ENCODE measurements at regions not wholly inside any gene's neighbourhood (a gene's known extent, or its start where the extent isn't known, plus 50 kb on each side); places are given as distances from the start of the nearest gene placed in this dataset.

GRCh38 chr5:110040178-110040577, 350.5 kb downstream of the MAN2A1 start:
- POLR2A ChIA-PET = interaction anchor here (0.7 kb wide), 1 partner anchor 58 kb away, joined by 7 read pairs; no protein-coding TSS in a partner anchor
- CTCF ChIA-PET (ENCODE audit: unreplicated experiment) = no interaction called here
- BruUV-seq (replicated peaks) = no TSS peak

GRCh38 chr5:110043025-110043424, 353.3 kb downstream of the MAN2A1 start:
- intact Hi-C loops (cut with micrococcal nuclease; ENCODE audit: unreplicated experiment) = no loop called here
- CTCF ChIA-PET (ENCODE audit: unreplicated experiment) = no interaction called here
- no peak overlapping the region for H3K27ac ChIP-seq (ENCODE audit: low read depth, low read length, poor library complexity, severe bottlenecking)
- POLR2A ChIA-PET = interaction anchor here (0.9 to 1.0 kb wide), 2 partner anchors 11 to 723 kb away, joined by 3 read pairs; no protein-coding TSS in a partner anchor
- H2AFZ ChIP-seq (ENCODE audit: low read length) = no peak overlapping the region
- no peak overlapping the region for H3K4me3 ChIP-seq (ENCODE audit: low read depth, low read length, poor library complexity, severe bottlenecking)
- no peaks in the 10 kb centered on the region for H3K9me3 ChIP-seq (ENCODE audit: low read length)
- TF ChIP-seq EZH2phosphoT487 (IDR thresholded peaks at IDR 0.05; ENCODE audit: borderline replicate concordance, low read depth, low read length) = no peak
- no peak for TF ChIP-seq CTCF (conservative IDR thresholded peaks at IDR 0.05; ENCODE audit: low read length)
- H3K79me2 ChIP-seq (ENCODE audit: insufficient read depth, low read depth, low read length) = no peaks in the 10 kb centered on the region
- no peaks in the 10 kb centered on the region for H3K4me1 ChIP-seq (ENCODE audit: insufficient read depth, low read length, poor library complexity, severe bottlenecking)
- no peaks in the 10 kb centered on the region for H3K9me2 ChIP-seq (ENCODE audit: insufficient read depth, low read length)
- no peaks in the 10 kb centered on the region for H4K20me1 ChIP-seq (ENCODE audit: insufficient read depth, low read length)
- H3K4me2 ChIP-seq (ENCODE audit: low read length) = no peak overlapping the region
- BruUV-seq (replicated peaks) = no TSS peak
- no peaks in the 10 kb centered on the region for H3K36me3 ChIP-seq (ENCODE audit: insufficient read depth, low read length)
- DNase-seq (ENCODE audit: low spot score) = no peak

More at GRCh38 chr5:110040178-110040577, 350.5 kb downstream of the MAN2A1 start:
- H3K79me2 ChIP-seq (ENCODE audit: insufficient read depth, low read depth, low read length) = no peaks in the 10 kb centered on the region
- H3K9me3 ChIP-seq (ENCODE audit: low read length) = no peaks in the 10 kb centered on the region
- H3K4me3 ChIP-seq (ENCODE audit: low read depth, low read length, poor library complexity, severe bottlenecking) = no peak overlapping the region
- 0 out of 2 replicates have a peak, but pooled peaks have one; percentile 14 for TF ChIP-seq CTCF (conservative IDR thresholded peaks at IDR 0.05; ENCODE audit: low read length)
- no peak for TF ChIP-seq EZH2phosphoT487 (IDR thresholded peaks at IDR 0.05; ENCODE audit: borderline replicate concordance, low read depth, low read length)
- H3K9me2 ChIP-seq (ENCODE audit: insufficient read depth, low read length) = no peaks in the 10 kb centered on the region
- no peaks in the 10 kb centered on the region for H4K20me1 ChIP-seq (ENCODE audit: insufficient read depth, low read length)
- H2AFZ ChIP-seq (ENCODE audit: low read length) = no peak overlapping the region
- no peak for DNase-seq (ENCODE audit: low spot score)
- H3K36me3 ChIP-seq (ENCODE audit: insufficient read depth, low read length) = no peaks in the 10 kb centered on the region
- no peaks in the 10 kb centered on the region for H3K4me1 ChIP-seq (ENCODE audit: insufficient read depth, low read length, poor library complexity, severe bottlenecking)
- no peak overlapping the region for H3K27ac ChIP-seq (ENCODE audit: low read depth, low read length, poor library complexity, severe bottlenecking)
- intact Hi-C loops (cut with micrococcal nuclease; ENCODE audit: unreplicated experiment) = no loop called here
- H3K4me2 ChIP-seq (ENCODE audit: low read length) = no peak overlapping the region

GRCh38 chr5:110045158-110045557, 355.4 kb downstream of the MAN2A1 start:
- Histone ChIP-seq H4K20me1 (ENCODE audit: insufficient read depth, low read length) (no peaks in the 10 kb centered on the region), H3K4me1 (ENCODE audit: insufficient read depth, low read length, poor library complexity, severe bottlenecking) (no peaks in the 10 kb centered on the region), H3K4me2 (ENCODE audit: low read length) (no peak overlapping the region), H3K36me3 (ENCODE audit: insufficient read depth, low read length) (no peaks in the 10 kb centered on the region), H3K9me2 (ENCODE audit: insufficient read depth, low read length) (no peaks in the 10 kb centered on the region), H3K27ac (ENCODE audit: low read depth, low read length, poor library complexity, severe bottlenecking) (no peak overlapping the region), H2AFZ (ENCODE audit: low read length) (no peak overlapping the region), H3K9me3 (ENCODE audit: low read length) (no peaks in the 10 kb centered on the region), H3K79me2 (ENCODE audit: insufficient read depth, low read depth, low read length) (no peaks in the 10 kb centered on the region), H3K4me3 (ENCODE audit: low read depth, low read length, poor library complexity, severe bottlenecking) (no peak overlapping the region)
- no peak for TF ChIP-seq EZH2phosphoT487 (IDR thresholded peaks at IDR 0.05; ENCODE audit: borderline replicate concordance, low read depth, low read length)
- peak; percentile 38 for TF ChIP-seq CTCF (conservative IDR thresholded peaks at IDR 0.05; ENCODE audit: low read length)
- peak; percentile 6 for DNase-seq (ENCODE audit: low spot score)
- POLR2A ChIA-PET = interaction anchor here (0.9 kb wide), 1 partner anchor 26 kb away, joined by 3 read pairs; no protein-coding TSS in a partner anchor
- CTCF ChIA-PET (ENCODE audit: unreplicated experiment) = no interaction called here
- BruUV-seq (replicated peaks) = no TSS peak
- intact Hi-C loops (cut with micrococcal nuclease; ENCODE audit: unreplicated experiment) = no loop called here
